ENCODE measurements at regions not wholly inside any gene's neighbourhood (a gene's known extent, or its start where the extent isn't known, plus 50 kb on each side); places are given as distances from the start of the nearest gene placed in this dataset.

DNA sequence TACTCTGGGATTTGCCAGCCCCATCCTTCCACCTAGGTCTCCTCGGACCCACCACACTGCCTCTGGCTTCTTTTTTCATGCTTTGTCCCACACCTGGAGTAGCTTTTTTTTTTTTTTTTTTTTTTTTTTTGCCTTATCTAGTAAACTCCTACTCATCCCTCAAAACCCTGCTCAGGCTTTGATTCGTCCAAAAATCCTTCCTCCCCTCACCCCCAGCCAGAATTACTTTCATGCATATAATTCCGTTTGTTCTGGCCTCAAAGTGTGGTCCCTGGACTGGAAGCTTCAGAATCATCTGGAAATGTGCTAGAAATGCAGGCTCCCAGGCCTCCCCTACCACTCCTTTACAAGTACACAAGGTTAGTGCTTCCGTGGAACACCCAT lies 320.1 kb downstream of the PTTG2 start:
- no peak overlapping the region for H3K4me3 ChIP-seq
- 83 to 94% (median 89%) methylated on average over 4 of the region's 4 CpGs for WGBS, 5 donors
- H3K27ac ChIP-seq = no peak overlapping the region
- no peaks in the 10 kb centered on the region for H3K36me3 ChIP-seq
- intact Hi-C loops (cut with DNase I; ENCODE audit: low total_unique reads) = no loop called here
- TF ChIP-seq POLR2AphosphoS5 (IDR thresholded peaks at IDR 0.05) (no peak), POLR2A (IDR thresholded peaks at IDR 0.05) (no peak)
- TF ChIP-seq, protein P1, sequence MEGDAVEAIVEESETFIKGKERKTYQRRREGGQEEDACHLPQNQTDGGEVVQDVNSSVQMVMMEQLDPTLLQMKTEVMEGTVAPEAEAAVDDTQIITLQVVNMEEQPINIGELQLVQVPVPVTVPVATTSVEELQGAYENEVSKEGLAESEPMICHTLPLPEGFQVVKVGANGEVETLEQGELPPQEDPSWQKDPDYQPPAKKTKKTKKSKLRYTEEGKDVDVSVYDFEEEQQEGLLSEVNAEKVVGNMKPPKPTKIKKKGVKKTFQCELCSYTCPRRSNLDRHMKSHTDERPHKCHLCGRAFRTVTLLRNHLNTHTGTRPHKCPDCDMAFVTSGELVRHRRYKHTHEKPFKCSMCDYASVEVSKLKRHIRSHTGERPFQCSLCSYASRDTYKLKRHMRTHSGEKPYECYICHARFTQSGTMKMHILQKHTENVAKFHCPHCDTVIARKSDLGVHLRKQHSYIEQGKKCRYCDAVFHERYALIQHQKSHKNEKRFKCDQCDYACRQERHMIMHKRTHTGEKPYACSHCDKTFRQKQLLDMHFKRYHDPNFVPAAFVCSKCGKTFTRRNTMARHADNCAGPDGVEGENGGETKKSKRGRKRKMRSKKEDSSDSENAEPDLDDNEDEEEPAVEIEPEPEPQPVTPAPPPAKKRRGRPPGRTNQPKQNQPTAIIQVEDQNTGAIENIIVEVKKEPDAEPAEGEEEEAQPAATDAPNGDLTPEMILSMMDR (IDR thresholded peaks at IDR 0.05 in 8 of 11, conservative IDR thresholded peaks at IDR 0.05 in 3 of 11) = no peak
- H3K9me3 ChIP-seq = peaks cover 0 to 7% (median 0%) of the 10 kb centered on the region in 8 donors
- no peak for DNase-seq
- H3K27me3 ChIP-seq (replicated peaks in 1 of 7) = no peaks in the 10 kb centered on the region
- no peaks in the 10 kb centered on the region for H3K4me1 ChIP-seq

DNA sequence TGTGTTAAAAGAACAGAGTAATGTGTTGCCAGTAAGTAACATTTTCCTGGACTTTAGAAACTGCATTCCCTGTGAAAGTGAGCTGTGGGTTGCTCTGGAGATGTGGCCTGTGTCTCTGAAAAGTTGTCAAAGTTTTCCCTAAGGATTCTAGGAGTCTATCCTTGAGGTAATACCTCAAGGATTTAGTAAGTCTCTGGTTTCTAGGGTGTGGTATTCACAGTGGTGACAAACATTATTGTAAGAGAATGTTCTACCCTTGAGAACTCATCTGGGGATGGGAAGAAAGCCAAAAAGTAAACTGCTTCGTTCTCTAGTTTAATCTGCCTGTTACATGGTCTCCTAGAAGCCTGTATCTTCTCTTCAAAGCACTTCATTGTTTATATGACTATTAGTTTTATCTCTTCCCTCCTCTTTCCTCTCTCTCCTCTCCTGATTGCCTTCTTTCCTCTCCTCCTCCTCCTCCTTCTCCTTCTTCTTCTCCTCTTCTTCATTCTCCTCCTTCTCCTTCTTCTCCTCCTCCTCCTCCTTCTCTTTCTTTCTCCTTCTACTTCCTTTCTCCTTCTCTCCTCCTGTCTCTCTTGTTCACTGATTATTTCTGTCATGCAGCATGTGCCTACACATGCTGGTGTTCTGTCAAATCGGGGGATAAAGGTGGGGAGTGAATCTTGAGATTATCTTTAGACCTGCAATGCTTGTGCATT lies 321.3 kb downstream of the PTTG2 start:
- intact Hi-C loops (cut with DNase I; ENCODE audit: low total_unique reads) = no loop called here
- Histone ChIP-seq H3K27me3 (replicated peaks in 1 of 7) (no peaks in the 10 kb centered on the region), H3K4me1 (no peaks in the 10 kb centered on the region), H3K36me3 (no peaks in the 10 kb centered on the region), H3K27ac (no peak overlapping the region), H3K4me3 (no peak overlapping the region), H3K9me3 (peaks cover 0 to 7% (median 0%) of the 10 kb centered on the region in 8 donors)
- TF ChIP-seq, protein P1 (IDR thresholded peaks at IDR 0.05 in 8 of 11, conservative IDR thresholded peaks at IDR 0.05 in 3 of 11) = no peak
- TF ChIP-seq POLR2A (IDR thresholded peaks at IDR 0.05) = no peak
- no peak for TF ChIP-seq POLR2AphosphoS5 (IDR thresholded peaks at IDR 0.05)
- no peak for DNase-seq
- WGBS, 5 donors = 52 to 79% (median 71%) methylated on average over 2 of the region's 2 CpGs

DNA sequence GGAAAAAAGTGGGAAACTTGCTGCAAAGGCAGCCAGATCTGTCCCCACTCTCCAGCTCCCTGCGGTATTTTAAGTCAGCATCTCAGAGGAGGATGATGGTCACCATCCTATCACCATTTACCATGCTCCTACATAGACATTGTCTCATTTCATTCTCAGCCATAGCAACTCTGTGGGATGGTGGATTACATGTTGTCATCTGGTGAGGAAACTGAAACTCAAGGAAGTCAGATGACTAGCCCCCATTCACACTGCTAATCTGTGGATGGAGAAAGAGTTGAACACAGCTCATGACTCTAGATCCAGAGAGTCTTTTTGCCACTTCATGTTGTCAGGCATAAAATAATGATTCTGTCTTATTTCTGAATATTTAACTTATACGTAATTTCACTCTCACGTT lies 323.5 kb downstream of the PTTG2 start:
- TF ChIP-seq, protein P1 (IDR thresholded peaks at IDR 0.05 in 8 of 11, conservative IDR thresholded peaks at IDR 0.05 in 3 of 11) = no peak
- no peak for TF ChIP-seq POLR2A (IDR thresholded peaks at IDR 0.05)
- TF ChIP-seq POLR2AphosphoS5 (IDR thresholded peaks at IDR 0.05) = no peak
- 59 to 91% (median 85%) methylated on average over 3 of the region's 3 CpGs for WGBS, 5 donors
- intact Hi-C loops (cut with DNase I; ENCODE audit: low total_unique reads) = no loop called here

DNA sequence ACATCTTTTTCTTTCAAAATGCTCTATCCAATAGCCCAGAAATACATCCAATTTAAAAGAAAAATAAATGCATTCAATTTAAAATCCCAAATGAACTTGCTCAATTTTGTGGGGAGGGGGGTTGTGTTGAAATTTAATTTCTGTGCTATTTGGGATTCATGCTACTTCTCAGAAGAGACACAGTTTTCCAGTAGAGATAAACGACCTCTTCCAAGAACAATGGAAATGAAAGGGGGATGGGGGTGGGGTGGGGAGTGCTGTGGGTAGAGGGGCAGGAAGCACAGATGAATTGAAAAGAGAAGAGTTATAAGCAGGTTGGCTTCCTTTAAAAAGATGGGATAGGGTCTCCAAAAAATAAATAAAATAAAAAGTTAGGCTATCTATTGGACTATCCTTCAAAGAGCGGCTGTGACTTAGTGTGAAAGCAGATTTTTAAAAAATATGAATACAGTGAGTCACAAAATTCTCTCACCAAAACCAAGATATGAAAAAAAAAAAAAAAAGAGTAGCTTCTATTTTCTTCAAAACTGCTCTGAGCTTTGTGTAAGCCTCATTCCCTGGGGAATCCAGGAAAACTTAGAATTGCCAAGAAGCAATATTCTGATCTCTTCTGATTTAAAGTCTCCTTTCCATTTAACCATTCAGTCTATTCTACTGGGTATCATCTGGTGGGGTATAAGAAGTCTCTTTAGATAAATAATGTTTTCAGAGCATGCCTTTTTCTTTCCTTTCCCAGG lies 324.3 kb downstream of the PTTG2 start:
- WGBS, 5 donors = 61 to 74% (median 68%) methylated on average over 2 of the region's 2 CpGs
- intact Hi-C loops (cut with DNase I; ENCODE audit: low total_unique reads) = no loop called here
- Histone ChIP-seq H3K4me3 (no peak overlapping the region), H3K27me3 (replicated peaks in 1 of 7) (no peaks in the 10 kb centered on the region), H3K4me1 (no peaks in the 10 kb centered on the region), H3K9me3 (no peaks in the 10 kb centered on the region), H3K36me3 (no peaks in the 10 kb centered on the region), H3K27ac (no peak overlapping the region)
- TF ChIP-seq, protein P1 (IDR thresholded peaks at IDR 0.05 in 8 of 11, conservative IDR thresholded peaks at IDR 0.05 in 3 of 11) = no peak
- TF ChIP-seq POLR2AphosphoS5 (IDR thresholded peaks at IDR 0.05) (no peak), POLR2A (IDR thresholded peaks at IDR 0.05) (no peak)
- no peak for DNase-seq

More for the DNA sequence above, 323.5 kb downstream of the PTTG2 start:
- no peak for DNase-seq
- no peak overlapping the region for H3K4me3 ChIP-seq
- H3K36me3 ChIP-seq = no peaks in the 10 kb centered on the region
- H3K4me1 ChIP-seq = no peaks in the 10 kb centered on the region
- no peaks in the 10 kb centered on the region for H3K27me3 ChIP-seq (replicated peaks in 1 of 7)
- H3K9me3 ChIP-seq = no peaks in the 10 kb centered on the region
- H3K27ac ChIP-seq = no peak overlapping the region

All from spleen (tissue), 11 donors.